Panc1 (cell line): ENCODE measurements at regions not wholly inside any gene's neighbourhood (a gene's known extent, or its start where the extent isn't known, plus 50 kb on each side); places are given as distances from the start of the nearest gene placed in this dataset.

Source experiments
- ATAC-seq: fragments of 200-7000 bp; cut with Tn5 transposase; 2 replicates; pipeline ENCODE4 v1.9.1; 2020; ENCODE audit warnings: mild to moderate bottlenecking, moderate library complexity
- BruUV-seq: library from RNA; stranded (reverse); fragments of 400-500 nt; replicated peaks from 2 replicates; lab custom pipeline; 2021; lab: Mats Ljungman, UMichigan
- CTCF ChIA-PET: fragments of 300-600 bp; sonication (Branson Sonifier 250); formaldehyde crosslinking; loops from one replicate; lab custom pipeline; 2022; ENCODE audit warnings: antibody characterized with exemption; lab: Charles Lee
- POLR2A ChIA-PET: fragments of 300-600 bp; sonication (Branson Sonifier 250); formaldehyde crosslinking; loops from one replicate; lab custom pipeline; 2022; ENCODE audit warnings: antibody characterized with exemption; lab: Charles Lee
- DNase-seq: peaks from one replicate; pipeline ENCODE4 v3.0.0-alpha.2; 2010; ENCODE audit warnings: low read depth, low spot score
- H3K27ac ChIP-seq: 2 replicates; pipeline ENCODE4 v1.5.1; 2011; ENCODE audit warnings: mild to moderate bottlenecking, low read length, inconsistent platforms
- H3K27me3 ChIP-seq: fragments of 200-500 bp; sonication (Bioruptor generic); 2 replicates; pipeline ENCODE4 v1.6.0; 2014; ENCODE audit warnings: low read length, inconsistent platforms; ENCODE audit not compliant: control insufficient read depth, insufficient read depth
- H3K36me3 ChIP-seq: fragments of 200-500 bp; sonication (Bioruptor generic); 2 replicates; pipeline ENCODE4 v1.5.1; 2014; ENCODE audit warnings: inconsistent platforms, mild to moderate bottlenecking, low read length, moderate library complexity; ENCODE audit not compliant: control insufficient read depth, insufficient read depth
- H3K4me1 ChIP-seq: 2 replicates; pipeline ENCODE4 v1.5.1; 2011; ENCODE audit warnings: inconsistent platforms, mild to moderate bottlenecking, low read length, moderate library complexity; ENCODE audit not compliant: control insufficient read depth, insufficient read depth
- H3K4me3 ChIP-seq, 2 experiments: 2 replicates each; pipeline ENCODE4 v1.5.1; 2011 to 2012; ENCODE audit warnings: low read depth in 2 of 2, low read length in 2 of 2, mild to moderate bottlenecking in 2 of 2, inconsistent platforms in 1 of 2, moderate library complexity in 1 of 2
- H3K9me3 ChIP-seq: fragments of 200-500 bp; sonication (Bioruptor generic); 2 replicates; pipeline ENCODE4 v1.5.1; 2014; ENCODE audit warnings: low read depth, mild to moderate bottlenecking, inconsistent platforms, low read length, moderate library complexity; ENCODE audit not compliant: control insufficient read depth, insufficient read depth
- CTCF ChIP-seq: fragments of 450-650 bp; IDR thresholded peaks from 2 replicates; pipeline ENCODE4 v1.5.1; 2017; ENCODE audit warnings: mild to moderate bottlenecking
- POLR2AphosphoS5 ChIP-seq: IDR thresholded peaks from 2 replicates; pipeline ENCODE4 v1.6.1; 2012; ENCODE audit warnings: mild to moderate bottlenecking, low read depth, low read length, moderate library complexity
- REST ChIP-seq, 2 experiments: IDR thresholded peaks; 2 replicates each; pipeline ENCODE4 v1.6.1; 2011 to 2012; ENCODE audit warnings: low read depth in 2 of 2, control low read depth in 1 of 2, low read length in 1 of 2, mild to moderate bottlenecking in 1 of 2, moderate library complexity in 1 of 2; ENCODE audit not compliant: insufficient read depth in 1 of 2
- SIN3A ChIP-seq: IDR thresholded peaks from 2 replicates; pipeline ENCODE4 v1.6.1; 2012; ENCODE audit warnings: low read depth, mild to moderate bottlenecking, low read length, moderate library complexity, borderline replicate concordance; ENCODE audit not compliant: insufficient read depth
- TCF7L2 ChIP-seq: IDR thresholded peaks from 2 replicates; pipeline ENCODE4 v1.6.1; 2011; ENCODE audit warnings: mild to moderate bottlenecking, low read depth, low read length, inconsistent platforms
- in situ Hi-C: cut with HindIII; loops from 2 replicates; pipeline ENCODE4 v1.10.0; 2016; ENCODE audit warnings: low sequenced_read_pairs, low pct_unique_long_range_greater_than_20kb
- intact Hi-C: fragments of 100-400 bp; cut with micrococcal nuclease; formaldehyde crosslinking; loops from one replicate; pipeline ENCODE4 v1.10.0; 2022; ENCODE audit not compliant: unreplicated experiment

GRCh38 chr9:87436716-87437115, 61.0 kb upstream of the DAPK1 start:
- no TSS peak for BruUV-seq

GRCh38 chr9:87437966-87438365, 59.7 kb upstream of the DAPK1 start:
- ATAC-seq (no peak), DNase-seq (no peak)
- Histone ChIP-seq H3K4me3 (no peak overlapping the region), H3K36me3 (no peaks in the 10 kb centered on the region), H3K27me3 (no peaks in the 10 kb centered on the region), H3K4me1 (no peaks in the 10 kb centered on the region), H3K27ac (no peak overlapping the region), H3K9me3 (no peaks in the 10 kb centered on the region)
- in situ Hi-C loops (no loop called here), intact Hi-C loops (no loop called here)
- TF ChIP-seq REST (IDR thresholded peaks at IDR 0.05; ENCODE audit: insufficient read depth in 1 of 2, low read depth in 2 of 2, low read length in 1 of 2): no peak
- no peak for TF ChIP-seq CTCF
- no peak for TF ChIP-seq SIN3A
- no peak for TF ChIP-seq TCF7L2
- TF ChIP-seq POLR2AphosphoS5: no peak
- ChIA-PET POLR2A (no interaction called here), CTCF (no interaction called here)
- BruUV-seq: no TSS peak

More at GRCh38 chr9:87436716-87437115, 61.0 kb upstream of the DAPK1 start:
- Histone ChIP-seq H3K4me1 (no peaks in the 10 kb centered on the region), H3K9me3 (no peaks in the 10 kb centered on the region), H3K27me3 (no peaks in the 10 kb centered on the region), H3K27ac (no peak overlapping the region), H3K36me3 (no peaks in the 10 kb centered on the region), H3K4me3 (no peak overlapping the region)
- ATAC-seq (no peak), DNase-seq (no peak)
- TF ChIP-seq SIN3A (no peak), CTCF (no peak), TCF7L2 (no peak), POLR2AphosphoS5 (no peak), REST (IDR thresholded peaks at IDR 0.05; ENCODE audit: insufficient read depth in 1 of 2, low read depth in 2 of 2, low read length in 1 of 2) (no peak)
- POLR2A ChIA-PET: no interaction called here
- CTCF ChIA-PET: no interaction called here
- in situ Hi-C loops: no loop called here
- intact Hi-C loops: no loop called here
